DOHH2 (cell line): ENCODE measurements at regions not wholly inside any gene's neighbourhood (a gene's known extent, or its start where the extent isn't known, plus 50 kb on each side); places are given as distances from the start of the nearest gene placed in this dataset.

ENCODE experiments used
- H3F3A ChIP-seq: fragments of 200-600 bp; sonication (generic), shearing (Covaris generic); 2 replicates; pipeline ENCODE4 v1.6.0; 2016; ENCODE audit warnings: antibody characterized with exemption, mild to moderate bottlenecking; ENCODE audit not compliant: control insufficient read depth, insufficient read depth
- H3K27ac ChIP-seq: fragments of 200-600 bp; sonication (generic); 2 replicates; pipeline ENCODE4 v1.5.1; 2014; ENCODE audit warnings: low read depth, mild to moderate bottlenecking, low read length, moderate library complexity
- H3K27me3 ChIP-seq: fragments of 200-600 bp; sonication (generic); 2 replicates; pipeline ENCODE4 v1.6.1; 2014; ENCODE audit warnings: mild to moderate bottlenecking, low read length, mixed read lengths; ENCODE audit not compliant: control insufficient read depth
- H3K36me3 ChIP-seq: fragments of 200-600 bp; sonication (generic); 2 replicates; pipeline ENCODE4 v1.6.1; 2014; ENCODE audit warnings: mild to moderate bottlenecking, low read length, moderate library complexity, mixed read lengths; ENCODE audit not compliant: control insufficient read depth
- H3K4me1 ChIP-seq: fragments of 200-600 bp; sonication (generic); 2 replicates; pipeline ENCODE4 v1.6.1; 2014; ENCODE audit warnings: mild to moderate bottlenecking, low read length, mixed read lengths; ENCODE audit not compliant: control insufficient read depth
- H3K4me2 ChIP-seq: fragments of 200-600 bp; sonication (generic); 2 replicates; pipeline ENCODE4 v1.6.0; 2014; ENCODE audit warnings: mild to moderate bottlenecking, low read length, moderate library complexity
- H3K4me3 ChIP-seq: fragments of 200-600 bp; sonication (generic); 2 replicates; pipeline ENCODE4 v1.5.1; 2014; ENCODE audit warnings: mild to moderate bottlenecking, low read length, mixed read lengths
- H3K79me2 ChIP-seq: fragments of 200-600 bp; sonication (generic); 2 replicates; pipeline ENCODE4 v1.6.1; 2014; ENCODE audit warnings: mild to moderate bottlenecking, low read length, mixed read lengths; ENCODE audit not compliant: control insufficient read depth
- H3K9me2 ChIP-seq: fragments of 200-600 bp; sonication (generic); replicated peaks from 2 replicates; pipeline ENCODE4 v1.6.1; 2014; ENCODE audit warnings: mild to moderate bottlenecking, low read length, mixed read lengths; ENCODE audit not compliant: control insufficient read depth
- H3K9me3 ChIP-seq: fragments of 200-600 bp; sonication (generic); 2 replicates; pipeline ENCODE4 v1.6.1; 2014; ENCODE audit warnings: antibody characterized with exemption, low read length, mixed read lengths; ENCODE audit not compliant: control insufficient read depth, insufficient read depth
- H4K20me1 ChIP-seq: fragments of 200-600 bp; sonication (generic); 2 replicates; pipeline ENCODE4 v1.6.0; 2014; ENCODE audit warnings: low read depth, mild to moderate bottlenecking, antibody characterized with exemption, low read length, moderate library complexity; ENCODE audit not compliant: control insufficient read depth, insufficient read depth
- CTCF ChIP-seq: fragments of 200-600 bp; sonication (generic); IDR thresholded peaks from one replicate; pipeline ENCODE4 v1.5.1; 2014; ENCODE audit warnings: antibody characterized with exemption, mild to moderate bottlenecking, low read depth, low read length; ENCODE audit not compliant: poor library complexity, severe bottlenecking
- EZH2phosphoT487 ChIP-seq: fragments of 200-600 bp; sonication (generic); IDR thresholded peaks from 2 replicates; pipeline ENCODE4 v1.6.1; 2017; ENCODE audit warnings: borderline replicate concordance, mild to moderate bottlenecking, antibody characterized with exemption, low read length, moderate library complexity, mixed read lengths

GRCh38 chr5:149433524-149434131 lies 54.5 kb upstream of the IL17B start:
- H3K4me2 ChIP-seq: no peak overlapping the region
- H3K4me1 ChIP-seq: peaks cover 6% of the 10 kb centered on the region; the same call in 1 of the 2 replicates
- no peaks in the 10 kb centered on the region for H3K9me2 ChIP-seq
- H3K27me3 ChIP-seq: peaks cover 11% of the 10 kb centered on the region
- H3F3A ChIP-seq: no peaks in the 10 kb centered on the region
- H4K20me1 ChIP-seq: no peaks in the 10 kb centered on the region
- no peak overlapping the region for H3K27ac ChIP-seq
- no peaks in the 10 kb centered on the region for H3K79me2 ChIP-seq
- no peak overlapping the region for H3K4me3 ChIP-seq
- TF ChIP-seq EZH2phosphoT487 (no peak), CTCF (no peak)
- no peaks in the 10 kb centered on the region for H3K36me3 ChIP-seq
- peaks cover 7% of the 10 kb centered on the region; the same call in 1 of the 2 replicates for H3K9me3 ChIP-seq

DNA sequence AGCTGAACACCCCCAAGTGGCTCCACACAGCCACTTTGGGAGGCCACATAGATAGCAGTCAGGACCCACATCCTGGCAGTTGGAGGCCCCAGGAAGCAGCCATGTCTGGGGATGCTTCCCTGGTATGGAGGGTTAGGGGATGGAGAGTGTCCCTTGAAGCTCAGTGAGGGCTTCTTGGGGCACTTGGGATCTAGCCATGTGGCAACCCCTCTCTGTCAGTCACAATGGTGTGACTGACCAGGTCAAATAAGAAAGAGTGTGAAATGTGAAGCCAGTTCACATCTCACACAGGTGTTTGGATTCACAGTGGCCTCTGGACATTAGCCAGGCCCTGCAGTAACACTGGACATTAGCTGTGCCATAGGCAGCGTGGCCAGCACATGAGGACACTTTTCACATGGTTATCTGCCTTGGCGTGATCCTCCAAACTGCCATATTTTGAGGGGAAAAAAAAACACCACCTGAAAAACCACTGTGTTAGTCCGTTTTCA lies 53.9 kb upstream of the IL17B start:
- H3K27ac ChIP-seq: no peak overlapping the region
- H3F3A ChIP-seq: no peaks in the 10 kb centered on the region
- H3K79me2 ChIP-seq: no peaks in the 10 kb centered on the region
- peaks cover 9% of the 10 kb centered on the region for H3K27me3 ChIP-seq
- no peak overlapping the region for H3K4me3 ChIP-seq
- H3K9me3 ChIP-seq: peaks cover 7% of the 10 kb centered on the region; the same call in 1 of the 2 replicates
- no peaks in the 10 kb centered on the region for H3K9me2 ChIP-seq
- TF ChIP-seq CTCF: no peak
- no peak for TF ChIP-seq EZH2phosphoT487
- peaks cover 6% of the 10 kb centered on the region; the same call in 1 of the 2 replicates for H3K4me1 ChIP-seq
- H4K20me1 ChIP-seq: no peaks in the 10 kb centered on the region
- H3K4me2 ChIP-seq: no peak overlapping the region
- no peaks in the 10 kb centered on the region for H3K36me3 ChIP-seq

- H3K27ac ChIP-seq: no peak overlapping the region
- no peak for TF ChIP-seq EZH2phosphoT487
- TF ChIP-seq CTCF: no peak
- H3K4me2 ChIP-seq: no peak overlapping the region
Measured at GRCh38 chr5:149432376-149432775, 53.3 kb upstream of the IL17B start.

More at GRCh38 chr5:149432376-149432775, 53.3 kb upstream of the IL17B start:
- H3F3A ChIP-seq: no peaks in the 10 kb centered on the region
- H4K20me1 ChIP-seq: no peaks in the 10 kb centered on the region
- no peaks in the 10 kb centered on the region for H3K9me2 ChIP-seq
- no peaks in the 10 kb centered on the region for H3K36me3 ChIP-seq
- no peak overlapping the region for H3K4me3 ChIP-seq
- H3K4me1 ChIP-seq: peaks cover 6% of the 10 kb centered on the region; the same call in 1 of the 2 replicates
- no peaks in the 10 kb centered on the region for H3K79me2 ChIP-seq
- peaks cover 9% of the 10 kb centered on the region for H3K27me3 ChIP-seq
- peaks cover 7% of the 10 kb centered on the region; the same call in 1 of the 2 replicates for H3K9me3 ChIP-seq
